NCI-H82 (cell line): ENCODE measurements at regions not wholly inside any gene's neighbourhood (a gene's known extent, or its start where the extent isn't known, plus 50 kb on each side); places are given as distances from the start of the nearest gene placed in this dataset.
"Not testable (repeated sequence)": the region's sequence is repeated elsewhere in the genome, so short reads cannot be mapped to it uniquely, and the experiment has no call there.

Source experiments
- DNase-seq: peaks from one replicate; lab custom pipeline; 2025; lab: John Stamatoyannopoulos, UW

GRCh38 chr7:48822138-48822537 lies 102.2 kb upstream of the CDC14C start:
- no peak for DNase-seq

DNA sequence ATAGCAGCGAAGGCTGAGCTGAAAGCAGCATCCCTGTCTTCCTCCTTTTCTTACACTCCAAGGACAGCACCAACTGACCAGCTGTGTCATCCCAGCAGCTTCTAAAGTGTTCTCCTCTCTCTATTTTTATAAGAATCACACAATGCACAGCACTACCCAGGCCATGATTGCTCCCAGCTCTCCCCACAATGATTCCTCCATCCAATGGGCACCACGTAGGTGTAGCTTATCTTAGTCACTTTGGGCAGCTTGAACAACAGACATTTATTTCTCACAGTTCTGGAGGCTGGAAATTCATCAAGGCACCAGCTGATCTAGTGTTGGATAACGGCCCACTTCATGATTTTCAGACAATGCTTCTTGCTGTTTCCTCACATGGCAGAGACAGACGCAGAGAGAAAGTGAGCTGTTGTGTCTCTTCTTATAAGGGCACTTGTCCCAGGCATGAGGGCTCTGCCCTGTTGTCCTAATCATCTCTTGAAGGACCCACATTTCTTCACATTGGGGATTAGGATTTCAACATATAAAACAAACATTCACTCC lies 92.0 kb upstream of the CDC14C start:
- no peak for DNase-seq

- no peak for DNase-seq
Measured at GRCh38 chr7:48837266-48837665, 87.1 kb upstream of the CDC14C start.

DNA sequence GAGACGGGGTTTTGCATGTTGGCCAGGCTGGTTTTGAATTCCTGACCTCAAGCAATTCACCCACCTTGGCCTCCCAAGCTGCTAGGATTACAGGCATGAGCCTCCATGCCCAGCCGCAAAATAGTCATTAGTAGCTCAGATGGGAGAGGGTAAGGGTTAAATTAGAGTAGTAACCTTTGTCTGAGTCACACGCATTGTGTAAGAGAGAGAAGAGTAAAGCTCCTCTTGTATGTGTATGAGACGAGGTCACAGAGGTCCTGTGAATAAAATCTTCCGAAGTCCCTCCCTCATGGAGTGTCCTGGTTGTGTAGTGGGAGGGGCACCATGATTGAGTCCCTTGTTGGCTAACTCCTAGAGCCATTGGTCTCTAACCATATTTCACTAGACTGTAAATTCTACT lies 85.2 kb upstream of the CDC14C start:
- DNase-seq: no peak

DNA sequence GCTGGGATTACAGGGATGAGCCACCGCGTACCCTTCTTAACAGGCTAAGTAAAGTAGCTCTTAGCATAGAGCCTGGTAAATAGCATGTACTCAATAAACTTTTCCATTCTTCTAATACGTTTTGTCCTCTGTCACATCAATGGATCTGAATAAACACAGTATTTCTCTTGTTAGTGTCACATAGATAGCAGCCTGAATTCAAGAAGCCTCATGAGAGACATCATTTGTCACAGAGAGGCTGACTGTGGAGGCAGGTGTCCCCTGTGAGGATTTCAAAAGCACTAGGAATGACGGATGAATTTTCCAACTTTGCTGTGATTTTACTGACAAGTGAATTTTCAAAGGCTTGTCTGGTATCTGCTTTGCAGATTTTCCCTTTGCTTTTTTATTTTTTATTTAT lies 82.6 kb upstream of the CDC14C start:
- no peak for DNase-seq

GRCh38 chr7:48847917-48848316 lies 76.4 kb upstream of the CDC14C start:
- no peak for DNase-seq

DNA sequence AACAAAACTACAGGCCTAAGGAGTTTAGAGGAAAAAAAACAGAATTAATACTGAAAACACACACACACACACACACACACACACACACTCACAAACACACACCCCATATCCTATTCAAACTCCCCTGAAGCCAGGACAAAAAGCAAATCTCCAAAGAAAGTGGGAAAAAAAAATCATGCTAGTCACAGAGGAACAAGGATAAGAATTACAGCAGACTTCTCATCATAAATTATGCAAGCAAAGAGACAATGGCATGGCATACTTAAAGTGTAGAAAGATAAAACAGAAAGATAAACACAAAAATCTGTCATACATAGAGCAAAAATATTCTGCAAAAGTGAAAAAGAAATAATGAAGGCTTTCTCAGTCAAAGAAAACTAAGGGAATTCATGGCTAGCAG lies 63.9 kb upstream of the CDC14C start:
- not testable (repeated sequence) for DNase-seq

DNA sequence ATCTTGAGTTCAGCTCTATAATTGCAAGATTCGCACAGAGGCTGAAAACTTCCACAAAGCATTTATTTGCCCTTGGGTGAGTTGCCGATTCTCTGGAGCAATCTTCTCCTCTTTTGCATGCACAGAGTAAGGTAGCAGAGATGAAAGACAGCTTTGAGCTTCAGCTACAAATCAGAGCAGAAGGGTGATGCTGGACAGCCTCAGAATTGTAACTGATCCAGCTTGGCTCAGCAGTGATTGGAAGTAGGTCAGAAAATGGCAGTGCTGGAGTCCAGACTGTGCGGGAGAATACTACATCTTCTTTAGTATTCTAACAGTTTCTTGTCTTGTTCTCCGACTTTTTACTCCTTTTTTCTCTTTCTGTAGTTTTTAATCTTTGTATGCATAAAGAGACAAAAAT lies 55.4 kb upstream of the CDC14C start:
- DNase-seq: no peak

- DNase-seq: no peak
Measured at GRCh38 chr7:48872548-48872947, 51.8 kb upstream of the CDC14C start.
